Body of pancreas (tissue), 4 donors: ENCODE measurements at regions not wholly inside any gene's neighbourhood (a gene's known extent, or its start where the extent isn't known, plus 50 kb on each side); places are given as distances from the start of the nearest gene placed in this dataset.

Experiments used
- ATAC-seq: fragments of 150-250 bp; one replicate; pipeline ENCODE4 v1.9.1; 2016
- DNase-seq, 4 donors: peaks; one replicate each; pipeline ENCODE4 v3.0.0-alpha.2; 2019
- H3K27ac ChIP-seq, 4 donors: fragments of 200-600 bp; sonication (generic); 1 replicate in 3 of 4; 2 replicates in 1 of 4; pipeline versions ENCODE4 v1.5.1 to v1.6.1; 2016 to 2019; ENCODE audit warnings: mild to moderate bottlenecking in 1 of 4, mixed read lengths in 1 of 4, moderate library complexity in 1 of 4
- H3K27me3 ChIP-seq, 2 donors: fragments of 200-600 bp; sonication (generic); one replicate each; pipeline ENCODE4 v1.6.0; 2016; ENCODE audit warnings: mild to moderate bottlenecking in 1 of 2
- H3K36me3 ChIP-seq, 2 donors: fragments of 200-600 bp; sonication (generic); replicated peaks in 1 of 2; 2 replicates each; pipeline ENCODE4 v1.5.1; 2016; ENCODE audit warnings: low read depth in 2 of 2; ENCODE audit not compliant: insufficient read depth in 1 of 2
- H3K4me1 ChIP-seq: fragments of 200-600 bp; sonication (generic); one replicate; pipeline ENCODE4 v1.6.0; 2016
- H3K4me3 ChIP-seq, 2 donors: fragments of 200-600 bp; sonication (generic); 1 replicate in 1 of 2; 2 replicates in 1 of 2; pipeline ENCODE4 v1.5.1; 2016 to 2019
- H3K9me3 ChIP-seq, 3 donors: fragments of 200-600 bp; sonication (generic); 1 replicate in 2 of 3; 2 replicates in 1 of 3; pipeline ENCODE4 v1.5.1; 2016
- CTCF ChIP-seq, 7 experiments: fragments of 450-650 bp in 4 of 7; fragments of 200-600 bp in 3 of 7; sonication (generic) in 3 of 7; IDR thresholded peaks; one replicate each; pipeline ENCODE4 v1.5.1; 2016 to 2019; ENCODE audit warnings: antibody characterized with exemption in 7 of 7
- POLR2A ChIP-seq, 3 donors: fragments of 450-650 bp; IDR thresholded peaks; one replicate each; pipeline ENCODE4 v1.6.1; 2016; ENCODE audit warnings: antibody characterized with exemption in 3 of 3, mild to moderate bottlenecking in 2 of 3
- WGBS, 2 donors: methylation state at CpG; one replicate each; pipeline ENCODE4 v1.1.5; 2017; 5-methylcytosine and 5-hydroxymethylcytosine counted together
- intact Hi-C: fragments of 100-400 bp; cut with DNase I; formaldehyde crosslinking; loops from one replicate; pipeline ENCODE4 v1.15.1; 2023

GRCh38 chr17:65400701-65401100 is 160.7 kb downstream of the AXIN2 start:
- Histone ChIP-seq H3K27ac (no peak overlapping the region), H3K36me3 (no peaks in the 10 kb centered on the region), H3K27me3 (no peaks in the 10 kb centered on the region), H3K4me1 (no peaks in the 10 kb centered on the region), H3K9me3 (no peaks in the 10 kb centered on the region), H3K4me3 (no peak overlapping the region)
- TF ChIP-seq POLR2A (IDR thresholded peaks at IDR 0.05) (no peak), CTCF (IDR thresholded peaks at IDR 0.05) (no peak)
- 92% methylated on average over 1 of the region's 1 CpG for WGBS, 2 donors
- ATAC-seq = no peak
- DNase-seq = no peak
- intact Hi-C loops = no loop called here

- TF ChIP-seq POLR2A (IDR thresholded peaks at IDR 0.05) = no peak
- TF ChIP-seq CTCF (IDR thresholded peaks at IDR 0.05) = no peak
- H3K9me3 ChIP-seq = no peaks in the 10 kb centered on the region
- WGBS, 2 donors = 78 to 82% methylated on average over 3 of the region's 3 CpGs
- intact Hi-C loops = no loop called here
- ATAC-seq = no peak
- H3K4me3 ChIP-seq = no peak overlapping the region
- DNase-seq = no peak
- no peaks in the 10 kb centered on the region for H3K36me3 ChIP-seq
- no peaks in the 10 kb centered on the region for H3K4me1 ChIP-seq
- H3K27ac ChIP-seq = no peak overlapping the region
- no peaks in the 10 kb centered on the region for H3K27me3 ChIP-seq
Observed at GRCh38 chr17:65398040-65398787, 163.2 kb downstream of the AXIN2 start.

GRCh38 chr17:65395924-65396323 is 165.5 kb downstream of the AXIN2 start:
- intact Hi-C loops = no loop called here

GRCh38 chr17:65394811-65395472 is 166.5 kb downstream of the AXIN2 start:
- TF ChIP-seq POLR2A (IDR thresholded peaks at IDR 0.05) (no peak), CTCF (IDR thresholded peaks at IDR 0.05) (no peak)

More at GRCh38 chr17:65395924-65396323, 165.5 kb downstream of the AXIN2 start:
- Histone ChIP-seq H3K36me3 (no peaks in the 10 kb centered on the region), H3K9me3 (no peaks in the 10 kb centered on the region), H3K27ac (no peak overlapping the region), H3K4me3 (no peak overlapping the region), H3K4me1 (no peaks in the 10 kb centered on the region), H3K27me3 (no peaks in the 10 kb centered on the region)
- TF ChIP-seq CTCF (IDR thresholded peaks at IDR 0.05) (no peak), POLR2A (IDR thresholded peaks at IDR 0.05) (no peak)
- WGBS, 2 donors = 83 to 92% methylated on average over 1 of the region's 1 CpG
- ATAC-seq (no peak), DNase-seq (no peak)

More at GRCh38 chr17:65394811-65395472, 166.5 kb downstream of the AXIN2 start:
- Histone ChIP-seq H3K9me3 (no peaks in the 10 kb centered on the region), H3K27me3 (no peaks in the 10 kb centered on the region), H3K36me3 (no peaks in the 10 kb centered on the region), H3K4me1 (no peaks in the 10 kb centered on the region), H3K27ac (no peak overlapping the region), H3K4me3 (no peak overlapping the region)
- no peak for ATAC-seq
- intact Hi-C loops = no loop called here
- no peak for DNase-seq
- 65 to 67% methylated on average over 3 of the region's 3 CpGs for WGBS, 2 donors
